ENCODE measurements at regions not wholly inside any gene's neighbourhood (a gene's known extent, or its start where the extent isn't known, plus 50 kb on each side); places are given as distances from the start of the nearest gene placed in this dataset.

GRCh38 chr1:221109930-221110329, 230.7 kb downstream of the HLX start:
- no peak for DNase-seq

- DNase-seq, result no peak
Observed at GRCh38 chr1:221117133-221117532, 237.9 kb downstream of the HLX start.

- DNase-seq, result no peak
Observed at GRCh38 chr1:221117548-221117951, 238.3 kb downstream of the HLX start.

- DNase-seq, result no peak
Observed at GRCh38 chr1:221118176-221118937, 239.1 kb downstream of the HLX start.

GRCh38 chr1:221118938-221119320, 239.7 kb downstream of the HLX start:
- no peak for DNase-seq

- DNase-seq, result no peak
Observed at GRCh38 chr1:221122501-221122900, 243.3 kb downstream of the HLX start.

GRCh38 chr1:221125976-221126375, 246.7 kb downstream of the HLX start:
- no peak for DNase-seq

GRCh38 chr1:221137666-221138065, 258.4 kb downstream of the HLX start:
- DNase-seq, result no peak

GRCh38 chr1:221138516-221138915, 259.3 kb downstream of the HLX start:
- DNase-seq, result no peak

- no peak for DNase-seq
Observed at GRCh38 chr1:221139991-221140390, 260.7 kb downstream of the HLX start.

- no peak for DNase-seq
Observed at GRCh38 chr1:221141096-221141495, 261.9 kb downstream of the HLX start.

- DNase-seq, result no peak
Observed at GRCh38 chr1:221141606-221142285, 262.5 kb downstream of the HLX start.

GRCh38 chr1:221148660-221149059, 269.4 kb downstream of the HLX start:
- no peak for DNase-seq

- DNase-seq, result no peak
Observed at GRCh38 chr1:221149111-221149510, 269.9 kb downstream of the HLX start.

GRCh38 chr1:221149555-221150075, 270.4 kb downstream of the HLX start:
- no peak for DNase-seq

- DNase-seq, result no peak
Observed at GRCh38 chr1:221150996-221151395, 271.8 kb downstream of the HLX start.

- no peak for DNase-seq
Observed at GRCh38 chr1:221154932-221155331, 275.7 kb downstream of the HLX start.

GRCh38 chr1:221157026-221157761, 278.0 kb downstream of the HLX start:
- no peak for DNase-seq

GRCh38 chr1:221159608-221160007, 280.4 kb downstream of the HLX start:
- no peak for DNase-seq

- DNase-seq, result no peak
Observed at GRCh38 chr1:221161571-221162041, 282.4 kb downstream of the HLX start.

GRCh38 chr1:221162352-221162751, 283.1 kb downstream of the HLX start:
- no peak for DNase-seq

GRCh38 chr1:221162939-221163338, 283.7 kb downstream of the HLX start:
- DNase-seq, result no peak

- no peak for DNase-seq
Observed at GRCh38 chr1:221164029-221164428, 284.8 kb downstream of the HLX start.

Data from NCI-H1694 (cell line).